PC-3 (cell line): ENCODE measurements at regions not wholly inside any gene's neighbourhood (a gene's known extent, or its start where the extent isn't known, plus 50 kb on each side); places are given as distances from the start of the nearest gene placed in this dataset.
A peak's percentile ranks its signal among the peaks of the same experiment; 100 is the strongest.

Source experiments
- ATAC-seq: fragments of 200-7000 bp; cut with Tn5 transposase; 2 replicates; pipeline ENCODE4 v1.9.1; 2020; ENCODE audit warnings: mild to moderate bottlenecking, moderate library complexity
- BruUV-seq: library from RNA; stranded (reverse); fragments of 400-500 nt; replicated peaks from 2 replicates; lab custom pipeline; 2021; lab: Mats Ljungman, UMichigan
- CTCF ChIA-PET: fragments of 300-600 bp; sonication (Branson Sonifier 250); formaldehyde crosslinking; loops from one replicate; lab custom pipeline; 2022; ENCODE audit warnings: antibody characterized with exemption; lab: Charles Lee
- POLR2A ChIA-PET: fragments of 300-600 bp; sonication (Branson Sonifier 250); formaldehyde crosslinking; loops from one replicate; lab custom pipeline; 2022; ENCODE audit warnings: antibody characterized with exemption; ENCODE audit not compliant: unreplicated experiment; lab: Charles Lee
- DNase-seq: peaks from one replicate; pipeline ENCODE4 v3.0.0-alpha.2; 2015
- H2AFZ ChIP-seq: fragments of 300-600 bp; sonication (generic); 2 replicates; pipeline ENCODE4 v1.6.0; 2016; ENCODE audit warnings: antibody characterized with exemption, low read length
- H3F3A ChIP-seq: fragments of 300-600 bp; sonication (generic); one replicate; pipeline ENCODE4 v1.6.0; 2017; ENCODE audit warnings: antibody characterized with exemption, low read length, control low read depth, mild to moderate bottlenecking; ENCODE audit not compliant: unreplicated experiment
- H3K27ac ChIP-seq: fragments of 300-600 bp; sonication (generic); 2 replicates; pipeline ENCODE4 v1.5.1; 2016; ENCODE audit warnings: mild to moderate bottlenecking, low read length
- H3K27me3 ChIP-seq: fragments of 300-600 bp; sonication (generic); 2 replicates; pipeline ENCODE4 v1.6.1; 2016; ENCODE audit warnings: low read length, mixed read lengths
- H3K36me3 ChIP-seq: fragments of 300-600 bp; sonication (generic); 2 replicates; pipeline ENCODE4 v1.6.1; 2016; ENCODE audit warnings: low read depth, mixed run types, low read length, mixed read lengths
- H3K4me1 ChIP-seq: fragments of 300-600 bp; sonication (generic); 2 replicates; pipeline ENCODE4 v1.5.1; 2016; ENCODE audit warnings: low read length; ENCODE audit not compliant: insufficient read depth
- H3K4me2 ChIP-seq: fragments of 300-600 bp; sonication (generic); 2 replicates; pipeline ENCODE4 v1.6.0; 2016; ENCODE audit warnings: low read length
- H3K4me3 ChIP-seq: fragments of 300-600 bp; sonication (generic); 2 replicates; pipeline ENCODE4 v1.5.1; 2016; ENCODE audit warnings: mild to moderate bottlenecking, low read length, mixed read lengths
- H3K79me2 ChIP-seq: fragments of 300-600 bp; sonication (generic); 2 replicates; pipeline ENCODE4 v1.6.1; 2017; ENCODE audit warnings: low read length, mixed read lengths
- H3K9ac ChIP-seq: fragments of 300-600 bp; sonication (generic); 2 replicates; pipeline ENCODE4 v1.6.0; 2016; ENCODE audit warnings: mild to moderate bottlenecking, low read length
- H3K9me2 ChIP-seq: fragments of 300-600 bp; sonication (generic); replicated peaks from 2 replicates; pipeline ENCODE4 v1.6.1; 2016; ENCODE audit warnings: mixed run types, low read length, mixed read lengths
- H3K9me3 ChIP-seq: fragments of 300-600 bp; sonication (generic); 2 replicates; pipeline ENCODE4 v1.6.1; 2016; ENCODE audit warnings: low read length, mixed read lengths
- H4K20me1 ChIP-seq: fragments of 300-600 bp; sonication (generic); 2 replicates; pipeline ENCODE4 v1.6.1; 2016; ENCODE audit warnings: low read length, mixed read lengths
- CTCF ChIP-seq: fragments of 300-600 bp; sonication (generic); conservative IDR thresholded peaks from 2 replicates; pipeline ENCODE4 v1.5.1; 2017; ENCODE audit warnings: antibody characterized with exemption, low read depth, mild to moderate bottlenecking, low read length
- EZH2 ChIP-seq: fragments of 300-600 bp; sonication (generic); IDR thresholded peaks from one replicate; pipeline ENCODE4 v1.6.1; 2017; ENCODE audit warnings: antibody characterized with exemption, mild to moderate bottlenecking, low read length; ENCODE audit not compliant: unreplicated experiment
- EZH2phosphoT487 ChIP-seq: fragments of 300-600 bp; sonication (generic); IDR thresholded peaks from 2 replicates; pipeline ENCODE4 v1.6.1; 2018; ENCODE audit warnings: mild to moderate bottlenecking, antibody characterized with exemption, low read length, borderline replicate concordance
- intact Hi-C: fragments of 100-400 bp; cut with micrococcal nuclease; formaldehyde crosslinking; loops from 2 replicates; pipeline ENCODE4 v1.9.0; 2023

- POLR2A ChIA-PET: no interaction called here
- no peaks in the 10 kb centered on the region for H3K36me3 ChIP-seq
- CTCF ChIA-PET: no interaction called here
- ATAC-seq (no peak), DNase-seq (no peak)
- no peak overlapping the region for H3K9ac ChIP-seq
- H3K79me2 ChIP-seq: no peaks in the 10 kb centered on the region
- H3K9me3 ChIP-seq: no peaks in the 10 kb centered on the region
- intact Hi-C loops: no loop called here
- H3F3A ChIP-seq: peaks cover 7% of the 10 kb centered on the region
- BruUV-seq: no TSS peak
- H3K4me3 ChIP-seq: no peak overlapping the region
- no peaks in the 10 kb centered on the region for H4K20me1 ChIP-seq
- H2AFZ ChIP-seq: no peak overlapping the region
- H3K27me3 ChIP-seq: no peaks in the 10 kb centered on the region
- peaks cover 26% of the 10 kb centered on the region for H3K4me1 ChIP-seq
- no peak overlapping the region for H3K27ac ChIP-seq
- no peak for TF ChIP-seq EZH2phosphoT487
- TF ChIP-seq EZH2: no peak
- no peak for TF ChIP-seq CTCF
- no peak overlapping the region for H3K4me2 ChIP-seq
- H3K9me2 ChIP-seq: no peaks in the 10 kb centered on the region
Measured at GRCh38 chr18:21162786-21163185, 51.2 kb upstream of the ROCK1 start.

DNA sequence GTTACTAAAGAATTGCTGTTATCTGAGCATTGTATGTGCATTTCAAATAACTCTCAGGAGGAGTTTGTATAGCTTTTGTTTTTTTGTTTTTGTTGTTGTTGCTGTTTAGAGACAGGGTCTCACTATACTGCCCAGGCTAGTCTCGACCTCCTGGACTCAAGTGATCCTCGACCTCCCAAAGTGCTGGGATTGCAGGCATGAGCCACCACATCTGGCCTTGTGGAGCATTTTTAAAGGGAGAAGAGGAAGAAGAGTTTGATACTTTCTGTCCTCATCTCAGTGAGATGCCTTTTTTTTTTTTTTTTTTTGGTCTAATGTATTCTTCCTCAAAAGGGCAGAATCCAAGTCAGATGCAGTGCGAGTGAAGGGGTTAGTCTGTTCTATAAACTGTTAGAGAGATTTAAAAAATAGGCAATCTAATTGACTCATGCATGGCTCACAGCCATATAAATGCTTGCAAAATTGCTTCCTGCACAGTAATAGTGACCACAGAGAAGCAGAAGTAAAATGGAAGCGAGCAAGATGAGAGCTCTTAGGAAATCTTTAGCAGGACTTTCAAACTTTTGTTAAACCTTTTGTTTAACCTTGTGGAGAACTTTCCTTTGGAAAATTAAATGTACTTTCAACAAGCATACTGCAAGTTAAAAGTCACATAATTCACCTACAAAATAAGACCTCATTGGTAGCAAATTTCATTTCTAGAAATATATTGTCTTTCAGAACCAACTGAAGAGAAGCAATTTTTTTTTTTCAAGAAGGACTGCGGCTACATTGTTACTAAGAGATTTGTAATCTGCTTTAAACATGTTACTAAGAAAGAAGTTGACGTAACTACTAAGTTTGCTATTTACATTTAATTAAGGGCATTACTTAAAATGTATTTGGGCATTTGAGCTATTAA, 52.3 kb upstream of the ROCK1 start:
- no TSS peak for BruUV-seq
- CTCF ChIA-PET: interaction anchor here (0.6 kb wide), 2 partner anchors 195 to 437 kb away, joined by 3 to 4 read pairs; partner anchors contain the start of gene ESCO1
- DNase-seq (peak; percentile 90), ATAC-seq (peak; percentile 77)
- Histone ChIP-seq H3K27me3 (no peaks in the 10 kb centered on the region), H3K9me2 (no peaks in the 10 kb centered on the region), H3K4me3 (peak overlapping the region; percentile 50), H2AFZ (peak overlapping the region; percentile 77), H3K9ac (peak overlapping the region; percentile 43), H3K4me1 (peaks cover 37% of the 10 kb centered on the region), H3F3A (peaks cover 7% of the 10 kb centered on the region), H3K27ac (peak overlapping the region; percentile 87), H4K20me1 (no peaks in the 10 kb centered on the region), H3K9me3 (no peaks in the 10 kb centered on the region), H3K36me3 (no peaks in the 10 kb centered on the region), H3K79me2 (no peaks in the 10 kb centered on the region), H3K4me2 (peak overlapping the region; percentile 82)
- POLR2A ChIA-PET: no interaction called here
- TF ChIP-seq CTCF: no peak
- no peak for TF ChIP-seq EZH2
- no peak for TF ChIP-seq EZH2phosphoT487
- intact Hi-C loops: no loop called here
